ENCODE measurements at regions not wholly inside any gene's neighbourhood (a gene's known extent, or its start where the extent isn't known, plus 50 kb on each side); places are given as distances from the start of the nearest gene placed in this dataset.

- TF ChIP-seq CTCF (conservative IDR thresholded peaks at IDR 0.05) (no peak), EZH2 (IDR thresholded peaks at IDR 0.05; ENCODE audit: low read depth) (no peak)
- intact Hi-C loops (cut with micrococcal nuclease; ENCODE audit: unreplicated experiment) = no loop called here
- Histone ChIP-seq H3K9me3 (ENCODE audit: insufficient read depth, low read depth) (no peaks in the 10 kb centered on the region), H3K4me2 (no peak overlapping the region), H2AFZ (no peak overlapping the region), H3K36me3 (ENCODE audit: low read depth) (no peaks in the 10 kb centered on the region), H3K27ac (no peak overlapping the region), H3K4me1 (replicated peaks; ENCODE audit: insufficient read depth) (no peaks in the 10 kb centered on the region), H4K20me1 (ENCODE audit: insufficient read depth) (no peaks in the 10 kb centered on the region), H3K4me3 (no peak overlapping the region), H3K27me3 (ENCODE audit: insufficient read depth, low read depth) (peaks cover 39% of the 10 kb centered on the region), H3K9me2 (ENCODE audit: insufficient read depth) (no peaks in the 10 kb centered on the region), H3K79me2 (ENCODE audit: low read depth) (no peaks in the 10 kb centered on the region), H3F3A (ENCODE audit: insufficient read depth, low read depth) (no peaks in the 10 kb centered on the region)
- POLR2A ChIA-PET (ENCODE audit: unreplicated experiment) = no interaction called here
- no TSS peak for BruUV-seq (replicated peaks)
- DNase-seq = no peak
- CTCF ChIA-PET = no interaction called here
These were observed 293.8 kb downstream of the FGF9 start for GRCh38 chr13:21964686-21965085.

- no TSS peak for BruUV-seq (replicated peaks)
- no peak overlapping the region for H2AFZ ChIP-seq
- no peaks in the 10 kb centered on the region for H3K36me3 ChIP-seq (ENCODE audit: low read depth)
- no peak overlapping the region for H3K27ac ChIP-seq
- H3F3A ChIP-seq (ENCODE audit: insufficient read depth, low read depth) = no peaks in the 10 kb centered on the region
- H3K4me3 ChIP-seq = no peak overlapping the region
- H3K4me2 ChIP-seq = no peak overlapping the region
- H4K20me1 ChIP-seq (ENCODE audit: insufficient read depth) = no peaks in the 10 kb centered on the region
- H3K9me2 ChIP-seq (ENCODE audit: insufficient read depth) = no peaks in the 10 kb centered on the region
- peaks cover 35% of the 10 kb centered on the region for H3K27me3 ChIP-seq (ENCODE audit: insufficient read depth, low read depth)
- intact Hi-C loops (cut with micrococcal nuclease; ENCODE audit: unreplicated experiment) = no loop called here
- H3K9me3 ChIP-seq (ENCODE audit: insufficient read depth, low read depth) = no peaks in the 10 kb centered on the region
- H3K4me1 ChIP-seq (replicated peaks; ENCODE audit: insufficient read depth) = no peaks in the 10 kb centered on the region
- TF ChIP-seq EZH2 (IDR thresholded peaks at IDR 0.05; ENCODE audit: low read depth) (no peak), CTCF (conservative IDR thresholded peaks at IDR 0.05) (no peak)
- CTCF ChIA-PET = no interaction called here
- H3K79me2 ChIP-seq (ENCODE audit: low read depth) = no peaks in the 10 kb centered on the region
- DNase-seq = no peak
- POLR2A ChIA-PET (ENCODE audit: unreplicated experiment) = no interaction called here
These were observed 294.2 kb downstream of the FGF9 start for GRCh38 chr13:21965095-21965494.

- Histone ChIP-seq H3K9me2 (ENCODE audit: insufficient read depth) (no peaks in the 10 kb centered on the region), H3K4me1 (replicated peaks; ENCODE audit: insufficient read depth) (no peaks in the 10 kb centered on the region), H3K27ac (no peak overlapping the region), H3K79me2 (ENCODE audit: low read depth) (no peaks in the 10 kb centered on the region), H3F3A (ENCODE audit: insufficient read depth, low read depth) (no peaks in the 10 kb centered on the region), H3K27me3 (ENCODE audit: insufficient read depth, low read depth) (peaks cover 30% of the 10 kb centered on the region), H3K36me3 (ENCODE audit: low read depth) (no peaks in the 10 kb centered on the region), H2AFZ (no peak overlapping the region), H3K4me2 (no peak overlapping the region), H4K20me1 (ENCODE audit: insufficient read depth) (no peaks in the 10 kb centered on the region), H3K9me3 (ENCODE audit: insufficient read depth, low read depth) (no peaks in the 10 kb centered on the region), H3K4me3 (no peak overlapping the region)
- ChIA-PET CTCF (no interaction called here), POLR2A (ENCODE audit: unreplicated experiment) (no interaction called here)
- intact Hi-C loops (cut with micrococcal nuclease; ENCODE audit: unreplicated experiment) = no loop called here
- BruUV-seq (replicated peaks) = no TSS peak
- TF ChIP-seq CTCF (conservative IDR thresholded peaks at IDR 0.05) (no peak), EZH2 (IDR thresholded peaks at IDR 0.05; ENCODE audit: low read depth) (no peak)
- DNase-seq = no peak
These were observed 295.1 kb downstream of the FGF9 start for GRCh38 chr13:21966014-21966413.
